Neural cell (in vitro differentiated cells): ENCODE measurements at regions not wholly inside any gene's neighbourhood (a gene's known extent, or its start where the extent isn't known, plus 50 kb on each side); places are given as distances from the start of the nearest gene placed in this dataset.

Source experiments
- H2AFZ ChIP-seq: fragments of 200-600, 300-800 bp; sonication (generic), shearing (Covaris generic); 2 replicates; pipeline ENCODE4 v1.6.0; 2014; ENCODE audit warnings: low read depth, mild to moderate bottlenecking, antibody characterized with exemption, low read length, moderate library complexity
- H3F3A ChIP-seq: fragments of 200-600 bp; shearing (Covaris generic); 2 replicates; pipeline ENCODE4 v1.6.1; 2016; ENCODE audit warnings: mild to moderate bottlenecking, moderate library complexity, mixed read lengths, antibody characterized with exemption, low read length; ENCODE audit not compliant: insufficient read depth, poor library complexity, severe bottlenecking
- H3K27ac ChIP-seq: fragments of 200-600, 300-800 bp; sonication (generic), shearing (Covaris generic); 2 replicates; pipeline ENCODE4 v1.5.1; 2014; ENCODE audit warnings: mild to moderate bottlenecking, low read length, moderate library complexity
- H3K27me3 ChIP-seq: fragments of 300-800, 200-600 bp; sonication (generic), shearing (Covaris generic); 2 replicates; pipeline ENCODE4 v1.6.0; 2014; ENCODE audit warnings: mild to moderate bottlenecking, low read depth, low read length, moderate library complexity; ENCODE audit not compliant: insufficient read depth
- H3K36me3 ChIP-seq: fragments of 300-800, 200-600 bp; sonication (generic), shearing (Covaris generic); 2 replicates; pipeline ENCODE4 v1.5.1; 2014; ENCODE audit warnings: mild to moderate bottlenecking, antibody characterized with exemption, low read length, moderate library complexity; ENCODE audit not compliant: insufficient read depth
- H3K4me2 ChIP-seq: fragments of 300-800, 200-600 bp; sonication (generic), shearing (Covaris generic); 2 replicates; pipeline ENCODE4 v1.6.0; 2014; ENCODE audit warnings: mild to moderate bottlenecking, low read length
- H3K4me3 ChIP-seq: fragments of 300-800, 200-600 bp; sonication (generic), shearing (Covaris generic); 2 replicates; pipeline ENCODE4 v1.5.1; 2014; ENCODE audit warnings: mild to moderate bottlenecking, low read length, moderate library complexity
- H3K79me2 ChIP-seq: fragments of 200-600 bp; shearing (Covaris generic); replicated peaks from 2 replicates; pipeline ENCODE4 v1.6.0; 2014; ENCODE audit warnings: mild to moderate bottlenecking, low read length, moderate library complexity; ENCODE audit not compliant: insufficient read depth
- H3K9ac ChIP-seq: fragments of 300-800, 200-600 bp; sonication (generic), shearing (Covaris generic); 2 replicates; pipeline ENCODE4 v1.6.1; 2016; ENCODE audit warnings: mild to moderate bottlenecking, low read length, mixed read lengths
- H3K9me2 ChIP-seq: fragments of 200-600 bp; shearing (Covaris generic); 2 replicates; pipeline ENCODE4 v1.6.1; 2016; ENCODE audit warnings: mild to moderate bottlenecking, low read length, mixed read lengths; ENCODE audit not compliant: insufficient read depth
- H3K9me3 ChIP-seq: fragments of 200-600, 300-800 bp; sonication (generic), shearing (Covaris generic); 2 replicates; pipeline ENCODE4 v1.6.1; 2016; ENCODE audit warnings: mild to moderate bottlenecking, mixed run types, low read length, moderate library complexity, mixed read lengths
- H4K20me1 ChIP-seq: fragments of 200-600 bp; shearing (Covaris generic); 2 replicates; pipeline ENCODE4 v1.6.1; 2016; ENCODE audit warnings: mild to moderate bottlenecking, mixed run types; ENCODE audit not compliant: insufficient read depth
- CTCF ChIP-seq: fragments of 450-650 bp; IDR thresholded peaks from 2 replicates; pipeline ENCODE4 v1.5.1; 2014; ENCODE audit warnings: antibody characterized with exemption, mild to moderate bottlenecking, moderate library complexity; ENCODE audit not compliant: poor library complexity, severe bottlenecking
- EP300 ChIP-seq: fragments of 450-650 bp; conservative IDR thresholded peaks from 2 replicates; pipeline ENCODE4 v1.6.1; 2014; ENCODE audit warnings: antibody characterized with exemption, mild to moderate bottlenecking, moderate library complexity; ENCODE audit not compliant: poor library complexity, severe bottlenecking
- EZH2 ChIP-seq: fragments of 200-600, 300-800 bp; shearing (Covaris generic), sonication (generic); IDR thresholded peaks from 2 replicates; pipeline ENCODE4 v1.6.1; 2014; ENCODE audit warnings: antibody characterized with exemption, low read length, borderline replicate concordance, mild to moderate bottlenecking; ENCODE audit not compliant: insufficient read depth, poor library complexity, severe bottlenecking
- MXI1 ChIP-seq: fragments of 450-650 bp; conservative IDR thresholded peaks from 2 replicates; pipeline ENCODE4 v1.6.1; 2014; ENCODE audit warnings: antibody characterized with exemption, mild to moderate bottlenecking; ENCODE audit not compliant: poor library complexity, severe bottlenecking
- POLR2AphosphoS5 ChIP-seq: IDR thresholded peaks from 2 replicates; pipeline ENCODE4 v1.6.1; 2012
- RAD21 ChIP-seq: fragments of 450-650 bp; conservative IDR thresholded peaks from 2 replicates; pipeline ENCODE4 v1.6.1; 2014; ENCODE audit warnings: antibody characterized with exemption, mild to moderate bottlenecking, moderate library complexity
- REST ChIP-seq: IDR thresholded peaks from 2 replicates; pipeline ENCODE4 v1.6.1; 2012; ENCODE audit warnings: borderline replicate concordance
- SMC3 ChIP-seq: fragments of 450-650 bp; conservative IDR thresholded peaks from 2 replicates; pipeline ENCODE4 v1.6.1; 2014; ENCODE audit warnings: antibody characterized with exemption, mild to moderate bottlenecking, moderate library complexity; ENCODE audit not compliant: poor library complexity
- TAF1 ChIP-seq: IDR thresholded peaks from 2 replicates; pipeline ENCODE4 v1.6.1; 2012; ENCODE audit warnings: low read depth

GRCh38 chrX:115911967-115912366 is 258.6 kb upstream of the AGTR2 start:
- Histone ChIP-seq H3K9me3 (no peaks in the 10 kb centered on the region), H2AFZ (no peak overlapping the region), H3K79me2 (no peaks in the 10 kb centered on the region), H3K27me3 (no peaks in the 10 kb centered on the region), H3K4me2 (no peak overlapping the region), H3K27ac (no peak overlapping the region), H3K4me3 (no peak overlapping the region), H4K20me1 (no peaks in the 10 kb centered on the region), H3K9ac (no peak overlapping the region), H3K9me2 (no peaks in the 10 kb centered on the region), H3K36me3 (no peaks in the 10 kb centered on the region), H3F3A (no peaks in the 10 kb centered on the region)
- no peak for TF ChIP-seq EZH2
- TF ChIP-seq RAD21: no peak
- TF ChIP-seq MXI1: no peak
- TF ChIP-seq CTCF: no peak
- TF ChIP-seq TAF1: no peak
- TF ChIP-seq SMC3: no peak
- TF ChIP-seq REST: no peak
- no peak for TF ChIP-seq EP300

- H3K9ac ChIP-seq: no peak overlapping the region
- H3K9me2 ChIP-seq: no peaks in the 10 kb centered on the region
- H3K27me3 ChIP-seq: no peaks in the 10 kb centered on the region
- H3K4me2 ChIP-seq: no peak overlapping the region
- H3K27ac ChIP-seq: no peak overlapping the region
- TF ChIP-seq CTCF (no peak), SMC3 (no peak), EP300 (no peak), RAD21 (no peak), POLR2AphosphoS5 (no peak), REST (no peak), EZH2 (no peak), MXI1 (no peak), TAF1 (no peak)
- H3F3A ChIP-seq: no peaks in the 10 kb centered on the region
- no peaks in the 10 kb centered on the region for H3K36me3 ChIP-seq
- no peak overlapping the region for H2AFZ ChIP-seq
- H4K20me1 ChIP-seq: no peaks in the 10 kb centered on the region
- no peak overlapping the region for H3K4me3 ChIP-seq
- no peaks in the 10 kb centered on the region for H3K9me3 ChIP-seq
- no peaks in the 10 kb centered on the region for H3K79me2 ChIP-seq
These were observed 258.1 kb upstream of the AGTR2 start for GRCh38 chrX:115912372-115912897.
